Stimulated activated CD4-positive, alpha-beta T cell treated with anti-CD3 and anti-CD28 coated beads, Interleukin-12 subunit alpha, Interleukin-12 subunit beta, amount 100 ng/mL, for 24 hours (primary cell): ENCODE measurements at regions not wholly inside any gene's neighbourhood (a gene's known extent, or its start where the extent isn't known, plus 50 kb on each side); places are given as distances from the start of the nearest gene placed in this dataset.

Source experiments
- DNase-seq, 2 experiments: peaks; one replicate each; pipeline ENCODE4 v3.0.0-alpha.2; 2020; ENCODE audit warnings: low read depth in 2 of 2

GRCh38 chr7:22962775-22963350 is 51.1 kb downstream of the HYCC1 start:
- no peak for DNase-seq

DNA sequence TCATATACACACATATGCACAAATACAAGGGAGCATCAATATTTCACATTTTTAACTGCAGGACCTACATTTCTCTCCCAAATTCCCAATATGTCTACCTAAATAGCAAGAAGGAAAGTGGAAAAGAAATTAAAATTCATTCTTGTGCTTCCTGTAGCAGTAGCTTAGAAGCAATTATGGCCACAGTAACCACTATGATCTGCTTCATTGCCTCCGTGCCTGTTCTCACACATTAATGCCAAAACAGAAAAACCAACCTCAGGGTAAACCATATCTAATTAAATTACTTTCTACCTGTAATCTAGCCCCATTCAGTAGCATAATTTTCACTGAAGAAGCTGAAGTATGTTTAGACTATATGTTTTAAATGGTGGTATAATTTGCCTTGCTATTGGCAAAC is 55.2 kb downstream of the HYCC1 start:
- no peak for DNase-seq

DNA sequence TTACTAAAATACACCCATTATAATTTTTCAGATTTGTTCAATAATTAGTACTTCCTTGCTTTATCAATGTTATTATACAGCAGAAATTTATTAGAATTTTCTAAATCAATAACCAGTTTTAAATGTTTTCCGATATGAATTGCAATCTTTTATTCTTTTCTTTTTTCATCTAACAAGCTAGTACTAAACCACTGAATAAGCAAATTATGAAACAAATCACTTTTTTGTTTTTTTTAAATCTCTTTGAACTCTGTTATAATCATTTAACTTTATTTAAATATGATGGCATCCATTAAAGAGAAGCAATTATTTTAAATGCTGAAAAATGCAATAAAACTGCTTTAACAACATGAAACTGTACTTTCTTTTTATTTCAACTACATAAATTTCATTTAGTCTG is 59.7 kb downstream of the HYCC1 start:
- DNase-seq: no peak

DNA sequence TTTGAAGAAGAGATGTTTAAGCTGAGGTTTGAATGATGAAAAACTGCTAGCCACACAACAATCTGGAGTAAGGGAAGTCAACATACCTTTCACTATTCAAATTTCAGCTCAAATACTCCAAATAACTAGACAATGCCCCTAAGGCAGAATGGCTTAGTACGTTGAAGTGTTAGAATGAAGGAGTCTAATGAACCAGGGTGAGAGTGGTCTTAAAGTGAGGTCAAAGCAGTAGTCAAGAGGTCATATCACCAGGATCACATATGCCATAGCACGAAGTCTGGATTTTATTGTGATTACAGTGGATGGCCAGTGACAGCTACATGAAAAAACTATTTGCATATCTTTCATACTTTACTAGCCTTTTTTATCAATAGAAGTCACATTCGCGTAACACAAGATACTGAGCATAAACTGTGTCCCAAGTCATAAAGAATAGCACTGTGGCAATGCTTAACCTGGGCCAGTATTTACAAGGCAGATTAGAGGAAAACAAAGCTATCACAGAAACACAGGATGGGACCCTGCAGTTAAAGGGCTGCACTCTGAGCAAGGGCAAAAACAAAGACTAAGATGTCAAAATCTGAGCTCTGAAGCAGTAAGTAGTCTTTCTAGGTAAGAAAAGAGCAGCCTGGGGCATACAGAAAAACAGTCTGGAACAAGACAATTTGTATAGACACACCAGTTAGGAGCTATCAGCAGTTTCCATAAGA is 61.5 kb downstream of the HYCC1 start:
- no peak for DNase-seq

GRCh38 chr7:22949944-22950343 is 64.0 kb downstream of the HYCC1 start:
- no peak for DNase-seq

- no peak for DNase-seq
Observed at GRCh38 chr7:22949221-22949620, 64.7 kb downstream of the HYCC1 start.

- DNase-seq: no peak
Observed at GRCh38 chr7:22948770-22949169, 65.2 kb downstream of the HYCC1 start.

DNA sequence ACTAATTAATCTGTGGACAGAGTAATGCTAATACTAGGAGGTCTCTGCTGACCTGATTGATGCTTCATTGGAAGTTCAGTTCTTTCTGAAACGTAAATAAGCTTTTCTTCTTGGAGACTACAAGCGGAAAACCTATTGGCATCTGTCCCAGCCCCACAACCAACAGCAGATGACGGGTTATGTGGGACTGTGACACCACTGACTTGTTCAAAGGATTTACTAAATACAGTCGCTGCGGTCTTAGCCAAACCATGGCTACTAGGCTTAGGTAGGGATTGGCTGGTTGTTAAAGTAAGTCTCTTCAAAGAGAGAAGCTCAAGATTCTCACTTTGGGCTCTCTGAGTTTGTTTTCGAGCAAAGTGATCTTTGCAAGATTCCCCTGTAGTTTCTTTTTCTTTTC is 68.3 kb downstream of the HYCC1 start:
- no peak for DNase-seq

GRCh38 chr7:22944510-22944909 is 69.4 kb downstream of the HYCC1 start:
- no peak for DNase-seq

DNA sequence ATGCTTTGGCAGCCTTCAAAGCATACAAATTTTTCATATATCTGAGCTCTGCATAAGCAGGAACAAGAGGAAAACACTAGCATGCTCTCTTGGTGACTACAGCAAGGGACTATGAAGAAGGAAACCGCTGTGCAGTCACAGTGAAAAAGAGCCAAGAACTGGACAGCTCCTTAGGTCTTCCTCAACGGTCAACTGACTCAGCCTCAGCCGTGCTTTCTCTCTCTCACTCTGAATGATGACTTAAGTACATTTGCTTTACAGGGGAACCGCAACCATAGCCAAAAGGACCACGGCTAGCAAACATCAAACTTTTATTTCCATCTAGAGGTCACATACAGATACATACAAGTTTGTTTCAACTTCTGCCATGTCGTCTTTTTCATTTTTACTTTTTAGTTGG is 69.9 kb downstream of the HYCC1 start:
- no peak for DNase-seq

DNA sequence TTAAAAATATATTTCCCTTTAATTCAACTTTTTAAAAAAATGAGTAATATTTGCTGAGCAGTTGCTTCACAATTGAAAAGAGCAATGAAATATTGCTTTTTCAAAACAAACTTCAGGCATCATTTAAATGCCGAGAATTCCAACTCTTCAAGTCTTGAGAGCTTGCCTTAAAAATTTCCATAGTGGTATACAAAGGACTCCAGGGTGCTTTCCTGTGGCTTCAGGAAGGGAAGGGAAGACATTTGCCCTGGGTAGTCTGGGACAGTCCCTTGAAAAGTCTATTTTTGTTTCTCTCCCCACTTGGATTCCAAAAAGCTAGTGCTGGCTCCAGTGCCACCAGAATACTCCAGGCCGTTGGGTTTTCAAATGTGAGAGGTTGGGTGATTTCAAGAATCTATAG is 71.7 kb downstream of the HYCC1 start:
- no peak for DNase-seq

DNA sequence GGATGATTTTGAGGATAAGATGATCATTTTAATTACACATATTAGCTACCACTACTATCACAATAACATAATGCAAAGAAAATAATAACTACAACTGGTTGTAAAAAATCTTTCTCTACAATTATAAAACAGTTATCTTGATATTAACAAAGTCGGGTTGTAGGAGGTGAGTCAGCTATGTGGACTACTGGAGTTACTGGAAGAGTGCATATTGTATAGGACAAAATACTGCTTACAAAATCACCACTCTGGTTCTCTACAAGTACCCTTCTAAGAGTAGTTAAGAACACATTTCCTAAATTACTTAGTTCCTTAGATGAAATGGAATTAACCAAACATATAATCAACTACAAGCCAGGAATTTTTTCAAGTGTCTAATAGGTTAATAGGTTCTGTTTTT is 74.1 kb downstream of the HYCC1 start:
- no peak for DNase-seq

DNA sequence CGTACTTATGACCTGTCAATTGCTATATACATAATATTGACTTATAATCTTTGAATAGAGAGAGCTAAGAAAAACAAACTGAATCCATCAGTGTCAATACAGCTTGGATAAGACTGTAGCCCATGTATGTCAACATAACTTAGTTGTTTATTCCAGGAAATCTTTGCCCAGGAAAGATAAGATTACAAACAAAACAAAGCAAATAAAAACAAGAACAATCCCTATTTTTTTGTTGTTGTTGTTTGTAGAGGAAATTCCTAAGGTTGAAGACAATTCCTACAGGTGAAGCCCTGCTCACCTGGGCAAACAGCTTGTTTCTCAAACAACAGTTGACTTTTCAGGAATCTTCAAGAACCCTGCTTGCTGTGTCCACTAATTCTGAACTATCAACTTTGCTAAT is 76.0 kb downstream of the HYCC1 start:
- DNase-seq: no peak

- no peak for DNase-seq
Observed at GRCh38 chr7:22936246-22936645, 77.7 kb downstream of the HYCC1 start.

GRCh38 chr7:22935269-22935668 is 78.7 kb downstream of the HYCC1 start:
- DNase-seq: no peak

DNA sequence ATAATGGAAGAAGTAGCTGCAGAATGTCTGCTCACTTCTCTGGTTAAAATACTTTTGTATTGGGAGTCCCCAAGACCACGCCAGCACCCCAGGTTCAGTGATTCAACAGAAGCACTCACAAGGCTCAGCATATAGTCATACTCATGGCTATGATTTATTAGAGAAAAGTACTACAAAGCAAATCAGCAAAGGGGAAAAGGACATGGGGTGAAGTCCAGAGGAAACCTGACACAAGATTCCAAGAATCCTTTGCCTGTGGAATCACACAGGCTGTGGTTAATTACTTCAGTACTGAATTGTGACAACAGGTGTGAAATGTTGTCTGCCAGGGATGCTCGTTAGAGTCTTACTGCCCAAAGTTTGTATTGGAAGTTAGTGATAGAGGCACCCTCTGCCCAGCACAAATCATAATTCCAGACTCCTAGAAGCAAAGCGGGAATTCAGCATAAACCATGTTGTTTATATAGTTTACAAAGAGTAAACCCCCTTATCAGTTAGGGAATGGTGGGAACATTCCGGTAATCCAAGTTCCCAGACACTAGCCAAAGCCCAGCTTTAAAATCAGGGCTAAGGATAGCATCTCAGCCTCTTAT is 79.4 kb downstream of the HYCC1 start:
- DNase-seq: no peak

DNA sequence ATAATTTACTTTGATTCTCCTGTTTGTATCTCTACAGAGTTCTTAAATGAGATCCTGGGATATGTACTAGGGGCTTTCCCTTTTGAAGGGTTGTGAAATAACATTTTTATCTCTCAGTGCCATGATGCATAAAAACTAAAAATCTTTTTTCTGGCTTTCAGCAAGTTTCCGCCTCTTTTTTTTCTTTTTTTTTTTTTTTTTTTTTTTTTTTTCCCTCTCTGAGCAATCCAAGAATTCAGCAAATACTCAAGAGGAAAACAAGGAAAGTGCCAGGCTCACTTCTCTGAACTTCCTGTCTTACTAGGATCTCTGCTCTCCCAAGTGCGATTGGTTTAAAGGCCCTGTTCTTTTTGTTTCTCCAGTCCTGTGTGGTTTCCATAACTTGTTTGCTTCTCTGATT is 79.9 kb downstream of the HYCC1 start:
- DNase-seq: no peak

GRCh38 chr7:22932896-22933295 is 81.0 kb downstream of the HYCC1 start:
- no peak for DNase-seq

DNA sequence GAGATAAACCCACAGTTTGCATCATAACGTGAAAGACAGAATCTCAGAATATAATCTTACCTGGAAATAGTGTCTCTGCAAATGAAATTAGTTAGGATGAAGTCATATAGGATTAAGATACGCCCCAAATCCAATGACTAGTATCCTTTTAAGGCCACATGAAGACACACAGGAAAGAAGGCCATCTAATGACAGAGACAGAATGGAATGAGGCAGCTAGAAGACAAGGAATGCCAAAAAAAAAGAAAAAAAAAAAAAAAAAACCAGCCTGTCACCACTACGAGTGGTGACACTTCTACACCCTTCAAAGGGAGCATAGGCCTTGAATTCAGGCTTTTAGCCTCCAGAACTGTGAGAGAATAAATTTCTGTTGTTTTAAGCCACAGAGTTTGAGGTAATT is 82.9 kb downstream of the HYCC1 start:
- DNase-seq: no peak

DNA sequence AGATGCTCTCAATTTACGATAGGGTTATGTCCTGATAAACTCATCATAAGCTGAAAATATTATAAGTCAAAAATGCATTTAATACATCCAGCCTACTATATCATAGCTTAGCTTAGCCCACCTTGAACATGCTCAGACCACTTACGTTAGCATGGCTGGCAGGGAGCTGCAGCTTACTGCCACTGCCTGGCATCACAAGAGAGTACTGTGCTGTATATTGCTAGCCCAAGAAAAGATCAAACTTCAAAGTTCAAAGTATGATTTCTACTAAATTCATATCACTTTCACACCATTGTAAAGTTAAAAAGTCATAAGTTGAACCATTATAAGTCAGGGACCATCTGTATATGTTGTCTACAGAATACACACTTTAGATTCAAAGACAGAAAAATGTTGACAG is 91.6 kb downstream of the HYCC1 start:
- DNase-seq: no peak

DNA sequence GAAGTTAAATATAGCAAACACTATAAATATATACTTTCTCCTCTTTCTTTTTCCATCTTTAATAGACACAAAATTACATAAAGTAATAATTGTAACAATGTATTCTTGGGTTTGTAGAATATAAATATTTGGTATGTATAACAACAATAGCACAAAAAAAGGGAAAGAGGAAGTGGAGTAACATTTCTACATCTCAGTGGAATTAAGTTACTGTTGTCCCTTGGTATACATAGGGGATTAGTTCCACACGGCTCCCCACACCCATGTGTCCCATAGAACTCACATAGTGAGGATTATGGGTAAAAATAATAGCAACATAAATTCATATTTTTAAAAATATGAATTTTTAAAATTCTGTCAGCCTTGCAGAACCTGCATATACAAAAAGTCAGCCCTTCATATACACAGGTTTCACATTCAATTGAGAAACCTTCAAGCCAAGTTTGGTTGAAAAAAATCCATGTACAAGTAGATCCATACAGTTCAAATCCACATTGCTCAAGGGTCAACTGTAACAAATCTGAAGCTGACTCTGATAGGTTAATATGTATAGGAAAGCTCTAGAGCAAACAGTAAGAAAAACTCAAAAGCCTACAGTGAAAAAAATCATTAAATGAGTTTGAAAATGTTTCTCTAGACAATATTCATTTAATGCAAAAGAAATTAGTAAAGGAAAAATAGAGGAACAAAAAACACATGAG is 92.4 kb downstream of the HYCC1 start:
- no peak for DNase-seq

DNA sequence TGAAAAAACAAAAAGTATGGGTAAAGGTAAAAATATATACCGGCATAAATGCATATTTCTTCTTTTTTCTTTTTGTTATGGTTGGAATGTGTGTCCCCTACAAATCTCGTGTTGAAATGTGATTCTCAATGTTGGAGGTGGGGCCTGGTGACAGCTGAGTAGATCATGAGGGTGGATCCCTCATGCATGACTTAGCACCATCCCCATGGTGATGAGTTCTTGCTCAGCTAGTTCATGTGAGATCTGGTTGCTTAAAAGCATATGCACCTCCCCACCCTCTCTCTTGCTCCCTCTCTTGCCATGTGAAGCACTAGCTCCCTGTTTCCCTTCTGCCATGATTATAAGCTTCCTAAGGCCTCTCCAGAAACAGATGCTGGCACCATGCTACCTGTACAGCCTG is 93.3 kb downstream of the HYCC1 start:
- no peak for DNase-seq

DNA sequence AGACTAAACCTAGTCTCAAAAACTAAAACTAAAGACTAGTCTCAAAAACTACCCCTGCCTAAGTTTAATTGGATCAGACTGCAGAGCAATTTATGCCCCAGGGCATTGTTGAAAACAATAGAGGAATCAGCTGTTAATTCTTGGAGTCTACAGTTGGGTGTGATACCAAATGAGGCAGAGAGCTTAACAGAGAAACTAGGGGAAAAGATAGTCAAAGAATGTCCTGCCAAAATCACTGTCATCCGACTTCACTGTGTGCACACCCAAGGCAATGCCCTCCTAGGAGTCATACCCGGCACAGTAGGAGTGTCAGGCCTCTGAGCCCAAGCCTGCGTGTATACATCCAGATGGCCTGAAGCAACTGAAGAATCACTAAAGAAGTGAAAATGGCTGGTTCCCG is 90.5 kb upstream of the TOMM7 start:
- DNase-seq: no peak
